ENCODE measurements at regions not wholly inside any gene's neighbourhood (a gene's known extent, or its start where the extent isn't known, plus 50 kb on each side); places are given as distances from the start of the nearest gene placed in this dataset.

GRCh38 chr3:25133588-25133987, 294.5 kb upstream of the RARB start:
- Histone ChIP-seq H3K27ac (ENCODE audit: low read depth) (no peak overlapping the region), H3K4me3 (no peak overlapping the region), H3K36me3 (ENCODE audit: insufficient read depth) (no peaks in the 10 kb centered on the region; the same call in 1 of the 2 replicates), H4K20me1 (replicated peaks; ENCODE audit: insufficient read depth) (no peaks in the 10 kb centered on the region), H3K27me3 (ENCODE audit: insufficient read depth) (no peaks in the 10 kb centered on the region), H3K4me2 (no peak overlapping the region), H3K4me1 (ENCODE audit: insufficient read depth) (no peaks in the 10 kb centered on the region), H3F3A (replicated peaks; ENCODE audit: low read depth) (no peaks in the 10 kb centered on the region), H3K9me2 (ENCODE audit: insufficient read depth) (peaks cover 6% of the 10 kb centered on the region; the same call in 1 of the 2 replicates), H2AFZ (no peak overlapping the region), H3K79me2 (replicated peaks; ENCODE audit: insufficient read depth) (no peaks in the 10 kb centered on the region)
- Mint-ChIP-seq H3K9me3 (peaks cover 14% of the 10 kb centered on the region; the same call in 2 of the 3 replicates), H3K36me3 (ENCODE audit: low read depth) (peaks cover 13% of the 10 kb centered on the region; the same call in 2 of the 3 replicates), H3K27me3 (ENCODE audit: insufficient read depth, low read depth, poor library complexity) (no peaks in the 10 kb centered on the region), H3K27ac (no peak overlapping the region), H3K4me1 (peaks cover 2% of the 10 kb centered on the region; the same call in 1 of the 3 replicates), H3K4me3 (no peak overlapping the region)
- TF ChIP-seq ZNF462 (CRISPR knock-in tag; IDR thresholded peaks at IDR 0.05) = no peak
- TF ChIP-seq NANOG (IDR thresholded peaks at IDR 0.05; ENCODE audit: borderline replicate concordance) = no peak
- TF ChIP-seq ZNF331 (CRISPR knock-in tag; IDR thresholded peaks at IDR 0.05; ENCODE audit: low read depth) = no peak
- no peak for TF ChIP-seq POLR2AphosphoS5 (IDR thresholded peaks at IDR 0.05; ENCODE audit: low read depth)
- TF ChIP-seq EZH2 (IDR thresholded peaks at IDR 0.05; ENCODE audit: low read depth, unreplicated experiment) = no peak
- no peak for TF ChIP-seq STAT1 (IDR thresholded peaks at IDR 0.05; ENCODE audit: unreplicated experiment)
- no peak for TF ChIP-seq CREB1 (CRISPR knock-in tag; IDR thresholded peaks at IDR 0.05; ENCODE audit: low read depth)
- TF ChIP-seq CTCF (conservative IDR thresholded peaks at IDR 0.05; ENCODE audit: low read depth in 2 of 2) = no peak
- TF ChIP-seq REST (IDR thresholded peaks at IDR 0.05; ENCODE audit: unreplicated experiment) = no peak
- no peak for TF ChIP-seq EZH2phosphoT487 (IDR thresholded peaks at IDR 0.05; ENCODE audit: unreplicated experiment)
- TF ChIP-seq ZNF114 (CRISPR knock-in tag; IDR thresholded peaks at IDR 0.05) = no peak
- no peak for TF ChIP-seq JUNB (IDR thresholded peaks at IDR 0.05; ENCODE audit: unreplicated experiment)
- no peak for TF ChIP-seq ETS1 (IDR thresholded peaks at IDR 0.05)
- no peak for DNase-seq (ENCODE audit: low spot score)
- ATAC-seq = no peak
